ENCODE measurements at regions not wholly inside any gene's neighbourhood (a gene's known extent, or its start where the extent isn't known, plus 50 kb on each side); places are given as distances from the start of the nearest gene placed in this dataset.
"Not testable (repeated sequence)": the region's sequence is repeated elsewhere in the genome, so short reads cannot be mapped to it uniquely, and the experiment has no call there.

DNA sequence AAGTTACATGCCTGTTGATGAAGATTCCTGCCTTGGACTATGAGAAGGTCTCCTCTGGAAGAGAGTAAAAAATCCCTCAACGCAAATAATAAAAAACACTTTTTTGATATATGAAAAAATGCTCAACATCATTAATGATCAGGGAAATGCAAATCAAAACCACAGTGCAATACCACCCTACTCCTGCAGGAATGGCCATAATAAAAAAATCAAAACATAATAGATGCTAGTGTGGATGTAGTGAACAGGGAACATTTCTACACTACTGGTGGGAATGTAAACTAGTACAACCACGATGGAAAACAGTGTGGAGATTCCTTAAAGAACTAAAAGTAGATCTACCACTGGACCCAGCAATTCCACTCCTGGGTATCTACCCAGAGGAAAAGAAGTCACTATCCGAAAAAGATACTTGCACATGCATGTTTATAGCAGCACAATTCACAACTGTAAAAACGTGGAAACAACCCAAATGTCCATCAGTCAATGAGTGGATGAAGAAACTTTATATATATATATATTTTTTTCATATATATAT, 352.1 kb downstream of the SOX9 start:
- not testable (repeated sequence) for DNase-seq (ENCODE audit: low spot score)

DNA sequence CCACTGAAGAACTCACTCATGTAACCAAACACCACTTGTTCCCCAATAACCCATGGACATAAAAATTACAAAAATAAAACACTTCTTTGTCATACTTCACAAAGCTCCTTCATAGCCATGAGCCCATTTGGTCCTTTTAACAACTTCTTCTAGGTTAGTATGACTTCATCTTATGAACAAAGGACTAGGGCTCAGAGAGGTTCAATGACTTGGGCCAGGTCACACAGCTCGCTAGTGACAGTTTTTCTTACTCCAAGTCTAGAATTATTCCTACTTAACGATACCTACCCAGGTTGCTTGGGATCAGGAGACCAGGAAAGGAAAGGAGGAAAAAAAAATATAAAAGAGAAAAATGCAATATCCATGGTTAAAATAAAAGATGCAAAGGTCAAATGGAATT, 353.4 kb downstream of the SOX9 start:
- DNase-seq (ENCODE audit: low spot score) = no peak

GRCh38 chr17:72474719-72475477, 354.1 kb downstream of the SOX9 start:
- no peak for DNase-seq (ENCODE audit: low spot score)

GRCh38 chr17:72476134-72476533, 355.3 kb downstream of the SOX9 start:
- DNase-seq (ENCODE audit: low spot score) = no peak

GRCh38 chr17:72476575-72476986, 355.8 kb downstream of the SOX9 start:
- DNase-seq (ENCODE audit: low spot score) = no peak

DNA sequence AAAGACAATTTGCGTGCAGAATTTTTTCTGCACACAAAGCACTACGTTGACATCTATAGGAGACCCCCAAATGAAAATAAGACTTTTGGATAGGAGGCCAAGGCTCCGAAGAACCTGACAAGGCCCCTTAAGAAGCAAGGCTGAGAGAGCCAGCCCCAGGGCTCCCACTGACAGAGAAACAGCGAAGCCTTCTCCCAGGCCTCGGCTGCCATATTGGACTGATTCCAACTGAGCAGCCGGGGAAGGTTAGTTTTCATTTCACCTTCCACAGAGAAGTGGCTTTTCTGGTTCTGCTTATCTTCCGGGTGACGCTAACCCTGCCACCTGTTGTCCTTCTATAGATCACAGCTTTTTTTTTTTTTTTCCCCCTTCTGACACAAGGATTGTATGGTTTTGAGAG, 356.7 kb downstream of the SOX9 start:
- DNase-seq (ENCODE audit: low spot score) = no peak

DNA sequence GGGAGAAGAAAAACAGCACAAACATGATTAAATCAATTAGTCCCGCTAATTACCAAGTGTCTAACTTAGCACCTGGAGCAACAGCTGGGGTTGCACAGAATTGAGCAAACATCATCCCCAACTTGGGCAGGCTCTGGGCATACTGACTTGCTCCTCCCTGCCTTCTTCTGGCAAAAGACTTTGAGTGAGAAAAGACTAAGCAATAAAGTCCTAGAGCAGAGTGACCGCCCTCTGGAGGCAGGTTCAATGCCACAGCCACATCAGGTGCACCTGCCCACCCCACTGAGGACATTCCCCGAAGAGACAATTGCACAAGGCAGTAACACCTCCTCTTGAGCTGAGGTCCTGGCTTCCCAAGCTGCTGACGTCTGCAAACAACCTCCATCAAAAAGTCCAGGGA, 358.3 kb downstream of the SOX9 start:
- DNase-seq (ENCODE audit: low spot score) = no peak

- no peak for DNase-seq (ENCODE audit: low spot score)
Observed at GRCh38 chr17:72481572-72481971, 360.8 kb downstream of the SOX9 start.

DNA sequence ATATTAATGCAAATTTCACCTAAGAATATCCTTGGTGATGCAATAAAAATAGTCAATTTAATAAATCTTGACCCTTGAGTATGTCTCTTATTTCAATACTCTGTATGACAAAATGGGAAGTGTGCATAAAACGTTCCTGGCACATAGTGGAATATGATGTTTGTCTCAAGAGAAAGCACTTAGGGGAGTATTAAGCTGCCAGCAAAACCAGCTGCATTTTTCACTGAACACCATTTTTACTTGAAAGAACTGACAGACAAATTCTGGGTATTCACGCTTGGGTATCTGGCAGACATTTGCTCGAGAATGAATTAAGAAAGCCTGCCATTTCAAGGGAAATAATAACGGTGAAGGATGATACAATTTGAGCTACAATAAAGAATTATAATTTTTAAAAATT, 364.8 kb downstream of the SOX9 start:
- DNase-seq (ENCODE audit: low spot score) = no peak

GRCh38 chr17:72486806-72487205, 366.0 kb downstream of the SOX9 start:
- no peak for DNase-seq (ENCODE audit: low spot score)

DNA sequence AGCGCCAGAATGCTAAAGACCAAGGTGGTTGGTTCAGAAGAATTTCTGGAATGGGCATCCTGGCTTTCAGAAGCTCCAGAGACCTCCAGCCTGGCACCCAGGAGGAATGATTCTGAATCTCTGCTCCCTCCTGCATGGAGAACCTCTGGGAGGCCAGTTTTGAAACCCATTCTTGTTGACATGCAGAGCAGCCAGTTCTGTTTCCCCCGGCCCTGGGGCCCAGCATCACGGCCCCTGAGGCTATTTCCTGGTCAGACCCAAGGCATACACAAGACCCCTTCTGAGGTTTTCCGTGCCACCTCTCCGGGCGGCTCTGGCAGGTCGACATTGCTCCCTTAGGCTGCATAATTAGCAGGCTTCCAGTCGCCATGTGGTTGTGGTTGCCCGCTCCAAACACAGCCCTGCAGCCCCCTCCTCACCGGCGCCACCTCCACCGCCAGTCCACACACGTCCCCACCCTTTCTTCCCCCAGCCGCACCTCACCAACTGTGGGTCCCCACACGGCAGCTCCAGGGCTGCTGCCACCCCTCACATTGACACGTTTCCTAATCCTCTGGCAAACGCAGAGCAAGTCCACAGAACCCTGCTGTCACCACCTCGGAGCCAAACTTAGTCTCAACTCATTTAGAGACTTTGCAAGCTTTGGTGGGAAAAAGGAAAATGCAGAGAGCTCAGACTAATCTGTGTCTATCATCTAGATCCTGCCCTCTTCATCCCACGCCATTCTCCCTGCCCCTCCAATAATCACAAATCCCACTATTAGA, 367.1 kb downstream of the SOX9 start:
- no peak for DNase-seq (ENCODE audit: low spot score)

DNA sequence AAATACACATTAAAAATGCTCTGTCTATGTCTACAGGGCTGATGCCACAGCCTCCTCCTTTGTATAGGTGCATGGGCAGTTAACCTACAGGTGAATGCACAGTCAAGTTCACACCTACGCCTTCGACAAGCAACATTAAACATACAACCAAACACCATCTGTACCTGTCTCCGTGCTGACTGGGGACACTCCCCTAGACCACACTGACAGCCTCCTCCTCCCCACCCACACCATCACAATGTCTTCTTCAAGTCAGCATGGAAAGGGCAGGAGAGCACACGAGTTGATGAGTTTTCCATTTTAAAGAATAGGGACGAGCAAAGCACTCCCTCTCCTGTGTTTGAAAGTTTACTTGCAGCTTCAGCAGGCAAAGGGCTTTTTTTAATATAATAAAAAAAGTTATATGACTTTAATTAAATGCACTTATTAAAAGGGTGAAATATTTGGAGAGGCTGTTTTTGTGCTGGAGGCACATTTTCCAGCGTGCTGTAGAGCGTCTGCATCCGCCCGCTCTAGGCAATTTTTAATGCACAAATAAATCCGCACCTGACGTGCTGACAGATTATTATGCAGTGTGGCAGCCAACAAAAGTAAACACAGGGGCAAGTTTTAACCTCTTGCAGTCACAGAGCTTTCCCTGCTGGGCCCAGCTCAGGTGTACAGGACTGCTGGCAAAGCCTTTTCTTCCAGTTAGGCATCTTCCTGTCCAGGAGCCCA, 367.9 kb downstream of the SOX9 start:
- no peak for DNase-seq (ENCODE audit: low spot score)

DNA sequence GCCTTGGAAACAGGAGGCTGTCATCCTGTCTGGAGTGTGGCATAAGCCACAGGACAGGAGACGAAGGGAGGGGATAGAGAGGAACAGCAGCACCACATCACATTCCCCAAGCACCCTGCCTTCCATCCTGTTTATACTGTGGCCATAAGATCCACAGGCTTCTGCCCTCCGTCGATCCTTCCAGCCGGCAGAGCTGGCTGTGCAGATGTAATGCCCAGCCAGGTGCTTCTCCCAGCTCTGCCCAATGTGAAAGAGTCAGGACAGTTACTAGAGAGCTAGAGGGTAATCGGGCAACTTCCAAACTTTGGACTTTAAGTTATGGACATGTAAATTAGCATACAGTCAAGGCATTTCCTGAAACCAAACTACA, 368.4 kb downstream of the SOX9 start:
- DNase-seq (ENCODE audit: low spot score) = no peak

GRCh38 chr17:72491102-72491501, 370.3 kb downstream of the SOX9 start:
- no peak for DNase-seq (ENCODE audit: low spot score)

GRCh38 chr17:72492494-72492893, 371.7 kb downstream of the SOX9 start:
- DNase-seq (ENCODE audit: low spot score) = no peak

- DNase-seq (ENCODE audit: low spot score) = no peak
Observed at GRCh38 chr17:72492941-72493340, 372.1 kb downstream of the SOX9 start.

DNA sequence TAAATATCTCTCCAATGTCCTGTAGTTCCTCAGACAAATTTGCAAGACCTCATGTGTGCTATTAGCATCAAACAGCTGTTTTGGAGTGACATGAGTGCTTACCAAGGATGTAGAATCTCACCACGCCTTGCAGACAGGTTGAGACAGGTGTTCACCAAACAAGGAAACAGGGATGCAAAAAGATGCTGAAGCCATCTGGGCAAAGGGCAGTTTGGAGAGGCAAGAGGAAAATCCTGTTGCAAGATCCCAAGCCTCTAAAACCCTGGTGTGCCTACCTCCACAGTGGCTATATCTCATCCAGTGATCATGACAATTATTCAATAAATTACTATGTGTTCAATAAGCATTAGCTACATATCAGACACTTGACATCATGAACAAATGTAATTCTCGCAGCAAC, 373.7 kb downstream of the SOX9 start:
- no peak for DNase-seq (ENCODE audit: low spot score)

DNA sequence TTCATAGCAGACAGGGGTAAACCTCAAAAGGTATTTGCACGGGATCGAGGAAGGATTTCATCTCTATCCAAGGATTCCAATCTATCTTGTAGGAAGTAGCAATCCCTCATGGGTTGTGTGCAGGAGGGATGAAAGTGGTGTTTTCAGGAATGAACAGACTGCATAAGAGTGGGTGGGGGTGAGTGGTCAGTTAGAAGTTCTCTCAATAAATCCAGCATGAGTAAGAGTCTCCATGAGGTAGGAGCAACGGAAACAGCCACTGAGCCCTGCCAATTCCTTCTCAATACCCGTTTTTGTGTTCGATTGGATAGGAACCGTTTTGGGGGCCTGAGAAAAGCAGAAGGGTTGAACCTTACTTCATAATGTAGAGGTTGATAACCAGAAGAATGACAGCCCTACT, 375.6 kb downstream of the SOX9 start:
- DNase-seq (ENCODE audit: low spot score) = no peak

- no peak for DNase-seq (ENCODE audit: low spot score)
Observed at GRCh38 chr17:72497915-72498314, 377.1 kb downstream of the SOX9 start.

GRCh38 chr17:72498364-72499210, 377.8 kb downstream of the SOX9 start:
- DNase-seq (ENCODE audit: low spot score) = no peak

- no peak for DNase-seq (ENCODE audit: low spot score)
Observed at GRCh38 chr17:72501404-72502370, 380.9 kb downstream of the SOX9 start.
